ENCODE measurements at regions not wholly inside any gene's neighbourhood (a gene's known extent, or its start where the extent isn't known, plus 50 kb on each side); places are given as distances from the start of the nearest gene placed in this dataset. TPM values are rescaled to one million over a fixed set of nuclear protein-coding genes. Genes with fewer than 3 reads are reported as not detected.

DNA sequence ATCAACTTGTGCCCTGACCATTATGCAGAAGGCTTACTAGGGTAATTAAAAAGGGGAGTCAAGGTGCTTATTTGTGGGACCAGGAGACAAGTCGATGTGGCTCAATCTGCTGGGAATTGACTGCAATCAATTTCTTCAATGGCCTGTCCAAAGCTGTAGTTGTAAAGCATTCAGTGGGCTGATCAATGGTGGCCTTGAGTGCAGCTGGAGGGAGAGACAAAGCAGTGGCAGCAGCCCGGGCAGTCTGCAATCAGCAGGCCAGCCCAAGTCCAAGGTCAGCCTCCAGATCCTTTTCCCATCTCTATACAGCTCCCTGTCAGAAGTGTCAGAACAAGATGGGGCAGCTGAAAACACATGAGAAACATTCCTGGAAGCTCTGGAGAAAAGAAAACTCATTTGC lies 51.0 kb upstream of the BRINP1 start:
- H3K4me3 ChIP-seq (ENCODE audit: low read depth, low read length, poor library complexity, severe bottlenecking), result no peak overlapping the region
- ChIA-PET CTCF (no interaction called here), POLR2A (ENCODE audit: low non-redundant PET) (no interaction called here)

More for the DNA sequence above, 51.0 kb upstream of the BRINP1 start:
- Histone ChIP-seq H3K27ac (ENCODE audit: low read depth, low read length, poor library complexity, severe bottlenecking) (no peak overlapping the region), H3K4me1 (ENCODE audit: insufficient read depth, low read length, poor library complexity, severe bottlenecking) (no peaks in the 10 kb centered on the region), H3K27me3 (replicated peaks; ENCODE audit: insufficient read depth, low read depth, low read length, poor library complexity) (no peaks in the 10 kb centered on the region), H3K9me3 (ENCODE audit: low read depth, low read length, poor library complexity, severe bottlenecking) (no peaks in the 10 kb centered on the region), H3K36me3 (ENCODE audit: insufficient read depth, low read length, poor library complexity, severe bottlenecking) (no peaks in the 10 kb centered on the region)
- BruUV-seq (replicated peaks), result no TSS peak
- DNase-seq (ENCODE audit: low spot score), result no peak
- TF ChIP-seq EZH2 (IDR thresholded peaks at IDR 0.05; ENCODE audit: borderline replicate concordance, low read depth, low read length, poor library complexity, severe bottlenecking), result no peak
- TF ChIP-seq, protein P1, sequence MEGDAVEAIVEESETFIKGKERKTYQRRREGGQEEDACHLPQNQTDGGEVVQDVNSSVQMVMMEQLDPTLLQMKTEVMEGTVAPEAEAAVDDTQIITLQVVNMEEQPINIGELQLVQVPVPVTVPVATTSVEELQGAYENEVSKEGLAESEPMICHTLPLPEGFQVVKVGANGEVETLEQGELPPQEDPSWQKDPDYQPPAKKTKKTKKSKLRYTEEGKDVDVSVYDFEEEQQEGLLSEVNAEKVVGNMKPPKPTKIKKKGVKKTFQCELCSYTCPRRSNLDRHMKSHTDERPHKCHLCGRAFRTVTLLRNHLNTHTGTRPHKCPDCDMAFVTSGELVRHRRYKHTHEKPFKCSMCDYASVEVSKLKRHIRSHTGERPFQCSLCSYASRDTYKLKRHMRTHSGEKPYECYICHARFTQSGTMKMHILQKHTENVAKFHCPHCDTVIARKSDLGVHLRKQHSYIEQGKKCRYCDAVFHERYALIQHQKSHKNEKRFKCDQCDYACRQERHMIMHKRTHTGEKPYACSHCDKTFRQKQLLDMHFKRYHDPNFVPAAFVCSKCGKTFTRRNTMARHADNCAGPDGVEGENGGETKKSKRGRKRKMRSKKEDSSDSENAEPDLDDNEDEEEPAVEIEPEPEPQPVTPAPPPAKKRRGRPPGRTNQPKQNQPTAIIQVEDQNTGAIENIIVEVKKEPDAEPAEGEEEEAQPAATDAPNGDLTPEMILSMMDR (conservative IDR thresholded peaks at IDR 0.05; ENCODE audit: low read depth, low read length), result no peak
- intact Hi-C loops (cut with micrococcal nuclease; ENCODE audit: unreplicated experiment), result no loop called here

Small RNA genes in the stretch of these regions (microRNA-seq; reads per million reads assigned to microRNA genes)
- not detected for gene MIR147A
